ENCODE measurements at regions not wholly inside any gene's neighbourhood (a gene's known extent, or its start where the extent isn't known, plus 50 kb on each side); places are given as distances from the start of the nearest gene placed in this dataset.

DNA sequence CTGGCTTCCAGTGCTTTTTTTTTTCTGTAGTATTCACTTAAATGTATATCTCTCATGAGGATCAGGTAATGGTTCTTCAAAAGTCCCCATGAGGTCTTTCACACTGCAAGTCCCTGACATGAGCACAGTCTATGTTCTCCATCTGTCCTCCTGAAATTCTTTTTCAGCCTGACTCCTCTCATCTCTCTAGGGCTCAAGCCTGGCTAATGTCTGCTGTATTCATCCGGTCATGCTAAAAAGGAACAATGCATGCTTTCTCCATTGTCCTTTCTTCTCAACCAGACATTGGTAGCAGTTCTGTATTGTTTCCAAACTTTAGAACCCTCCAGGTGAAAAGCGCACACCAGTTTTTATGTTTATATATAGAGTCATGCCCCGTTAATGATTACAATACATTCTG, 368.3 kb upstream of the OLFM3 start:
- TF ChIP-seq, protein P1, sequence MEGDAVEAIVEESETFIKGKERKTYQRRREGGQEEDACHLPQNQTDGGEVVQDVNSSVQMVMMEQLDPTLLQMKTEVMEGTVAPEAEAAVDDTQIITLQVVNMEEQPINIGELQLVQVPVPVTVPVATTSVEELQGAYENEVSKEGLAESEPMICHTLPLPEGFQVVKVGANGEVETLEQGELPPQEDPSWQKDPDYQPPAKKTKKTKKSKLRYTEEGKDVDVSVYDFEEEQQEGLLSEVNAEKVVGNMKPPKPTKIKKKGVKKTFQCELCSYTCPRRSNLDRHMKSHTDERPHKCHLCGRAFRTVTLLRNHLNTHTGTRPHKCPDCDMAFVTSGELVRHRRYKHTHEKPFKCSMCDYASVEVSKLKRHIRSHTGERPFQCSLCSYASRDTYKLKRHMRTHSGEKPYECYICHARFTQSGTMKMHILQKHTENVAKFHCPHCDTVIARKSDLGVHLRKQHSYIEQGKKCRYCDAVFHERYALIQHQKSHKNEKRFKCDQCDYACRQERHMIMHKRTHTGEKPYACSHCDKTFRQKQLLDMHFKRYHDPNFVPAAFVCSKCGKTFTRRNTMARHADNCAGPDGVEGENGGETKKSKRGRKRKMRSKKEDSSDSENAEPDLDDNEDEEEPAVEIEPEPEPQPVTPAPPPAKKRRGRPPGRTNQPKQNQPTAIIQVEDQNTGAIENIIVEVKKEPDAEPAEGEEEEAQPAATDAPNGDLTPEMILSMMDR (IDR thresholded peaks at IDR 0.05; ENCODE audit: insufficient read depth, low read length): no peak
- TF ChIP-seq GABPA (IDR thresholded peaks at IDR 0.05; ENCODE audit: low read depth): no peak
- TF ChIP-seq SPI1 (IDR thresholded peaks at IDR 0.05; ENCODE audit: borderline replicate concordance, low read depth): no peak
- TF ChIP-seq, protein P2, sequence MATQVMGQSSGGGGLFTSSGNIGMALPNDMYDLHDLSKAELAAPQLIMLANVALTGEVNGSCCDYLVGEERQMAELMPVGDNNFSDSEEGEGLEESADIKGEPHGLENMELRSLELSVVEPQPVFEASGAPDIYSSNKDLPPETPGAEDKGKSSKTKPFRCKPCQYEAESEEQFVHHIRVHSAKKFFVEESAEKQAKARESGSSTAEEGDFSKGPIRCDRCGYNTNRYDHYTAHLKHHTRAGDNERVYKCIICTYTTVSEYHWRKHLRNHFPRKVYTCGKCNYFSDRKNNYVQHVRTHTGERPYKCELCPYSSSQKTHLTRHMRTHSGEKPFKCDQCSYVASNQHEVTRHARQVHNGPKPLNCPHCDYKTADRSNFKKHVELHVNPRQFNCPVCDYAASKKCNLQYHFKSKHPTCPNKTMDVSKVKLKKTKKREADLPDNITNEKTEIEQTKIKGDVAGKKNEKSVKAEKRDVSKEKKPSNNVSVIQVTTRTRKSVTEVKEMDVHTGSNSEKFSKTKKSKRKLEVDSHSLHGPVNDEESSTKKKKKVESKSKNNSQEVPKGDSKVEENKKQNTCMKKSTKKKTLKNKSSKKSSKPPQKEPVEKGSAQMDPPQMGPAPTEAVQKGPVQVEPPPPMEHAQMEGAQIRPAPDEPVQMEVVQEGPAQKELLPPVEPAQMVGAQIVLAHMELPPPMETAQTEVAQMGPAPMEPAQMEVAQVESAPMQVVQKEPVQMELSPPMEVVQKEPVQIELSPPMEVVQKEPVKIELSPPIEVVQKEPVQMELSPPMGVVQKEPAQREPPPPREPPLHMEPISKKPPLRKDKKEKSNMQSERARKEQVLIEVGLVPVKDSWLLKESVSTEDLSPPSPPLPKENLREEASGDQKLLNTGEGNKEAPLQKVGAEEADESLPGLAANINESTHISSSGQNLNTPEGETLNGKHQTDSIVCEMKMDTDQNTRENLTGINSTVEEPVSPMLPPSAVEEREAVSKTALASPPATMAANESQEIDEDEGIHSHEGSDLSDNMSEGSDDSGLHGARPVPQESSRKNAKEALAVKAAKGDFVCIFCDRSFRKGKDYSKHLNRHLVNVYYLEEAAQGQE (IDR thresholded peaks at IDR 0.05; ENCODE audit: insufficient replicate concordance, low read depth): no peak
- no peak for TF ChIP-seq POLR2AphosphoS5 (IDR thresholded peaks at IDR 0.05; ENCODE audit: low read depth)
- DNase-seq (ENCODE audit: low read depth in 1 of 2, low spot score in 1 of 2): no peak
- Histone ChIP-seq H3K4me3 (replicated peaks; ENCODE audit: insufficient read depth, low read length) (no peak overlapping the region), H3K27ac (replicated peaks) (no peak overlapping the region), H3K27me3 (ENCODE audit: insufficient read depth, poor library complexity, severe bottlenecking) (no peaks in the 10 kb centered on the region)

DNA sequence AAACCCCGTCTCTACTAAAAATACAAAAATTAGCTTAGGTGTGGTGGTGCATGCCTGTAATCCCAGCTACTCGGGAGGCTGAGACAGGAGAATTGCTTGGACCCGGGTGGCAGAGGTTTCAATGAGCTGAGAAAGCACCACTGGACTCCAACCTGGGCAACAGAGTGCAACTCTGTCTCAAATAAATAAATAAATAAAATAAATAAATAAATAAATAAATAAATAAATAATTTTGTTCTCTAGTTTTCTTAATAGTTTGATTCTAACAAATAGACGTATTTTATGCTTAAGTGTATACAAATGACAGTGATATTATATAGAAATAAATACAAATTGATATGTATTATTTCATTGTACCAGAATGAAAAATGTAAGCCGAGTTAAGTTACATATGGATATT, 339.9 kb upstream of the OLFM3 start:
- H3K27me3 ChIP-seq (ENCODE audit: insufficient read depth, poor library complexity, severe bottlenecking): no peaks in the 10 kb centered on the region
- H3K27ac ChIP-seq (replicated peaks): no peak overlapping the region
- H3K4me3 ChIP-seq (replicated peaks; ENCODE audit: insufficient read depth, low read length): no peak overlapping the region
- no peak for DNase-seq (ENCODE audit: low read depth in 1 of 2, low spot score in 1 of 2)
- TF ChIP-seq SPI1 (IDR thresholded peaks at IDR 0.05; ENCODE audit: borderline replicate concordance, low read depth) (no peak), POLR2AphosphoS5 (IDR thresholded peaks at IDR 0.05; ENCODE audit: low read depth) (no peak), GABPA (IDR thresholded peaks at IDR 0.05; ENCODE audit: low read depth) (no peak)
- TF ChIP-seq, protein P1 (IDR thresholded peaks at IDR 0.05; ENCODE audit: insufficient read depth, low read length): no peak
- TF ChIP-seq, protein P2 (IDR thresholded peaks at IDR 0.05; ENCODE audit: insufficient replicate concordance, low read depth): no peak

DNA sequence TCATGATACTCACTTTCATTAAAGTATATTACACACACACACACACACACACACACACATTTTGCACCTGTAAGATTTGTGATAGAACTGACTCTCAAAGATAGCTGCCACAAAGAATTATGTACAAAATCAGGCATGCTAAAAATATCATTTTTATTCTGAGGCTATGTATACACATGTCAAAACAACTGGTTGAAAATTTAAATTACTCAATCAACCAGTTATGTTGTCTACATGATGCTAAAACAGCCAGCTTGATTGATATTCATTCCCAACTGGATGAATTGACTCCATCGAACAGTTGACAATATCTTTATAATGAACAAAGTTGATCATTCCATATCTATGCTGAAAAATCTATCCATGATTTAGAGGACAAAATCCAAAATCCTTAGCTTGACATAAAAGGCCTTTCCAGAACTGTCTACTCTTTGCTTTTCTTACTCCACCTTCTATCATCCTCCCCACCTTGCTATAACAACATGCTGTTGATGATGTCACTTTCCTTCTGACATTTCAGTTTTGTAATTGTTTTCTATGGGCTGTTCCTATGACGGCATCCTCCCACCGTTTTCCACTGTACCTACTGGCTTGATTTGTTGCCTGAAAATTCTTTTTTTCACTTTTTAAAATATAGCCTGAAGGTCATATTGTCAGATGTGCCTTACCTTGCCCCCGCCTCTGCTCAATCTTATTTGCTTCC, 321.5 kb upstream of the OLFM3 start:
- Histone ChIP-seq H3K4me3 (replicated peaks; ENCODE audit: insufficient read depth, low read length) (no peak overlapping the region), H3K27ac (replicated peaks) (no peak overlapping the region), H3K27me3 (ENCODE audit: insufficient read depth, poor library complexity, severe bottlenecking) (no peaks in the 10 kb centered on the region)
- DNase-seq (ENCODE audit: low read depth in 1 of 2, low spot score in 1 of 2): no peak
- TF ChIP-seq SPI1 (IDR thresholded peaks at IDR 0.05; ENCODE audit: borderline replicate concordance, low read depth): no peak
- no peak for TF ChIP-seq POLR2AphosphoS5 (IDR thresholded peaks at IDR 0.05; ENCODE audit: low read depth)
- TF ChIP-seq GABPA (IDR thresholded peaks at IDR 0.05; ENCODE audit: low read depth): no peak
- TF ChIP-seq, protein P2 (IDR thresholded peaks at IDR 0.05; ENCODE audit: insufficient replicate concordance, low read depth): no peak
- TF ChIP-seq, protein P1 (IDR thresholded peaks at IDR 0.05; ENCODE audit: insufficient read depth, low read length): no peak
